Lower leg skin (tissue), 3 donors: ENCODE measurements at regions not wholly inside any gene's neighbourhood (a gene's known extent, or its start where the extent isn't known, plus 50 kb on each side); places are given as distances from the start of the nearest gene placed in this dataset.

ENCODE experiments used
- POLR2A ChIP-seq, 2 donors: fragments of 450-650 bp; IDR thresholded peaks; one replicate each; pipeline ENCODE4 v1.6.1; 2016 to 2017; ENCODE audit warnings: antibody characterized with exemption in 2 of 2, mild to moderate bottlenecking in 1 of 2, moderate library complexity in 1 of 2
- TF ChIP-seq, protein P1 (sequence below), 3 donors: fragments of 450-650 bp; IDR thresholded peaks; one replicate each; pipeline ENCODE4 v1.5.1; 2016; ENCODE audit warnings: antibody characterized with exemption in 3 of 3, mild to moderate bottlenecking in 3 of 3, moderate library complexity in 2 of 3

GRCh38 chr6:82072121-82072521, 175.4 kb downstream of the IBTK start:
- TF ChIP-seq, protein P1, sequence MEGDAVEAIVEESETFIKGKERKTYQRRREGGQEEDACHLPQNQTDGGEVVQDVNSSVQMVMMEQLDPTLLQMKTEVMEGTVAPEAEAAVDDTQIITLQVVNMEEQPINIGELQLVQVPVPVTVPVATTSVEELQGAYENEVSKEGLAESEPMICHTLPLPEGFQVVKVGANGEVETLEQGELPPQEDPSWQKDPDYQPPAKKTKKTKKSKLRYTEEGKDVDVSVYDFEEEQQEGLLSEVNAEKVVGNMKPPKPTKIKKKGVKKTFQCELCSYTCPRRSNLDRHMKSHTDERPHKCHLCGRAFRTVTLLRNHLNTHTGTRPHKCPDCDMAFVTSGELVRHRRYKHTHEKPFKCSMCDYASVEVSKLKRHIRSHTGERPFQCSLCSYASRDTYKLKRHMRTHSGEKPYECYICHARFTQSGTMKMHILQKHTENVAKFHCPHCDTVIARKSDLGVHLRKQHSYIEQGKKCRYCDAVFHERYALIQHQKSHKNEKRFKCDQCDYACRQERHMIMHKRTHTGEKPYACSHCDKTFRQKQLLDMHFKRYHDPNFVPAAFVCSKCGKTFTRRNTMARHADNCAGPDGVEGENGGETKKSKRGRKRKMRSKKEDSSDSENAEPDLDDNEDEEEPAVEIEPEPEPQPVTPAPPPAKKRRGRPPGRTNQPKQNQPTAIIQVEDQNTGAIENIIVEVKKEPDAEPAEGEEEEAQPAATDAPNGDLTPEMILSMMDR (IDR thresholded peaks at IDR 0.05) = no peak
- no peak for TF ChIP-seq POLR2A (IDR thresholded peaks at IDR 0.05)
